ENCODE measurements at regions not wholly inside any gene's neighbourhood (a gene's known extent, or its start where the extent isn't known, plus 50 kb on each side); places are given as distances from the start of the nearest gene placed in this dataset.

DNA sequence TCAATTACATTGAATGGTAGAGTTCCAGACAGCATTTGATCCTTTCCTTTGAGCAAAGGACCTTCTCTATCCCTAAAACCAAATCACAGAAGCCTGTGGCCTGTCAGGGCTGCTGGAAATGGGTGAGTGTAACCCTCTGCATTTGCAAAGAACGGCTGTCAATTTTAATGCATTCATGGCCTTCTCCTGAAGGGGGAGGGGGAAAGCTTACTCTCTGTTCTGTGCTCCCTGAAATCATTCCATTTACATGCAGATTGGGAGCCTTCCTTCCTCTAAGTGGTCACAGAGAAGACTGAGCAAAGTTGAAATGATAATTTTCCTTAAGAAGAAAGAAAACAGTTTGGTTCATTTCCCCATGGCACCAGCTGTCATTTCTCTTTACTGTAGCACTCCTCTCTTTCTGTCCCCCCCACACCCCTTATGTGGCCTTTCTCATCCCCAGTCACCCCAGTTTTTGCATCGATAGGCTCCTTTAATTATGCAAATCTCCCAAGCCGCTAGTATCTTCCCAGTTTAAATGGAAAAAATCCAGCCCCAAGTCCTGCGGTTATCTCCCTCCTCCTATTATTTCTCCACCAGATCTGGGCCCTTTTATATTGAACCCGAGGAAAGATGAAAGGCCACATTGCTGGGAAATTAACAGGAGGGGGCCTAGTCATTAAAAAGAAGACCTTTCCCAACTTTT lies 109.4 kb upstream of the KIRREL3 start:
- H3K4me2 ChIP-seq (ENCODE audit: low read length), result peak overlapping the region; percentile 38
- H3K36me3 ChIP-seq (ENCODE audit: insufficient read depth, low read length), result no peaks in the 10 kb centered on the region
- no peak overlapping the region for H2AFZ ChIP-seq (ENCODE audit: low read depth, low read length)
- H3F3A ChIP-seq (ENCODE audit: insufficient read depth, low read length, poor library complexity, severe bottlenecking), result no peaks in the 10 kb centered on the region
- peak overlapping the region; percentile 68 for H3K27ac ChIP-seq (ENCODE audit: low read length)
- H3K4me3 ChIP-seq (ENCODE audit: low read length), result peak overlapping the region; percentile 16
- peak overlapping the region; percentile 22 for H3K9ac ChIP-seq (ENCODE audit: low read length)
- no peaks in the 10 kb centered on the region for H4K20me1 ChIP-seq (ENCODE audit: insufficient read depth)
- H3K27me3 ChIP-seq (ENCODE audit: insufficient read depth, low read depth, low read length), result no peaks in the 10 kb centered on the region
- no peaks in the 10 kb centered on the region for H3K9me2 ChIP-seq (ENCODE audit: insufficient read depth, low read length)
- no peaks in the 10 kb centered on the region for H3K9me3 ChIP-seq (ENCODE audit: low read length)
- TF ChIP-seq RAD21 (conservative IDR thresholded peaks at IDR 0.05), result peak; percentile 11
- TF ChIP-seq POLR2AphosphoS5 (IDR thresholded peaks at IDR 0.05), result no peak
- TF ChIP-seq, protein P1, sequence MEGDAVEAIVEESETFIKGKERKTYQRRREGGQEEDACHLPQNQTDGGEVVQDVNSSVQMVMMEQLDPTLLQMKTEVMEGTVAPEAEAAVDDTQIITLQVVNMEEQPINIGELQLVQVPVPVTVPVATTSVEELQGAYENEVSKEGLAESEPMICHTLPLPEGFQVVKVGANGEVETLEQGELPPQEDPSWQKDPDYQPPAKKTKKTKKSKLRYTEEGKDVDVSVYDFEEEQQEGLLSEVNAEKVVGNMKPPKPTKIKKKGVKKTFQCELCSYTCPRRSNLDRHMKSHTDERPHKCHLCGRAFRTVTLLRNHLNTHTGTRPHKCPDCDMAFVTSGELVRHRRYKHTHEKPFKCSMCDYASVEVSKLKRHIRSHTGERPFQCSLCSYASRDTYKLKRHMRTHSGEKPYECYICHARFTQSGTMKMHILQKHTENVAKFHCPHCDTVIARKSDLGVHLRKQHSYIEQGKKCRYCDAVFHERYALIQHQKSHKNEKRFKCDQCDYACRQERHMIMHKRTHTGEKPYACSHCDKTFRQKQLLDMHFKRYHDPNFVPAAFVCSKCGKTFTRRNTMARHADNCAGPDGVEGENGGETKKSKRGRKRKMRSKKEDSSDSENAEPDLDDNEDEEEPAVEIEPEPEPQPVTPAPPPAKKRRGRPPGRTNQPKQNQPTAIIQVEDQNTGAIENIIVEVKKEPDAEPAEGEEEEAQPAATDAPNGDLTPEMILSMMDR (IDR thresholded peaks at IDR 0.05; ENCODE audit: poor library complexity, severe bottlenecking), result no peak
- TF ChIP-seq TAF1 (IDR thresholded peaks at IDR 0.05; ENCODE audit: low read depth), result no peak
- TF ChIP-seq, protein P2, sequence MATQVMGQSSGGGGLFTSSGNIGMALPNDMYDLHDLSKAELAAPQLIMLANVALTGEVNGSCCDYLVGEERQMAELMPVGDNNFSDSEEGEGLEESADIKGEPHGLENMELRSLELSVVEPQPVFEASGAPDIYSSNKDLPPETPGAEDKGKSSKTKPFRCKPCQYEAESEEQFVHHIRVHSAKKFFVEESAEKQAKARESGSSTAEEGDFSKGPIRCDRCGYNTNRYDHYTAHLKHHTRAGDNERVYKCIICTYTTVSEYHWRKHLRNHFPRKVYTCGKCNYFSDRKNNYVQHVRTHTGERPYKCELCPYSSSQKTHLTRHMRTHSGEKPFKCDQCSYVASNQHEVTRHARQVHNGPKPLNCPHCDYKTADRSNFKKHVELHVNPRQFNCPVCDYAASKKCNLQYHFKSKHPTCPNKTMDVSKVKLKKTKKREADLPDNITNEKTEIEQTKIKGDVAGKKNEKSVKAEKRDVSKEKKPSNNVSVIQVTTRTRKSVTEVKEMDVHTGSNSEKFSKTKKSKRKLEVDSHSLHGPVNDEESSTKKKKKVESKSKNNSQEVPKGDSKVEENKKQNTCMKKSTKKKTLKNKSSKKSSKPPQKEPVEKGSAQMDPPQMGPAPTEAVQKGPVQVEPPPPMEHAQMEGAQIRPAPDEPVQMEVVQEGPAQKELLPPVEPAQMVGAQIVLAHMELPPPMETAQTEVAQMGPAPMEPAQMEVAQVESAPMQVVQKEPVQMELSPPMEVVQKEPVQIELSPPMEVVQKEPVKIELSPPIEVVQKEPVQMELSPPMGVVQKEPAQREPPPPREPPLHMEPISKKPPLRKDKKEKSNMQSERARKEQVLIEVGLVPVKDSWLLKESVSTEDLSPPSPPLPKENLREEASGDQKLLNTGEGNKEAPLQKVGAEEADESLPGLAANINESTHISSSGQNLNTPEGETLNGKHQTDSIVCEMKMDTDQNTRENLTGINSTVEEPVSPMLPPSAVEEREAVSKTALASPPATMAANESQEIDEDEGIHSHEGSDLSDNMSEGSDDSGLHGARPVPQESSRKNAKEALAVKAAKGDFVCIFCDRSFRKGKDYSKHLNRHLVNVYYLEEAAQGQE (IDR thresholded peaks at IDR 0.05; ENCODE audit: borderline replicate concordance), result no peak
- TF ChIP-seq EZH2 (IDR thresholded peaks at IDR 0.05; ENCODE audit: borderline replicate concordance, insufficient read depth, low read length, poor library complexity, severe bottlenecking), result no peak
- TF ChIP-seq MXI1 (conservative IDR thresholded peaks at IDR 0.05; ENCODE audit: poor library complexity, severe bottlenecking), result no peak
- TF ChIP-seq SMC3 (conservative IDR thresholded peaks at IDR 0.05; ENCODE audit: poor library complexity), result no peak
- TF ChIP-seq EP300 (conservative IDR thresholded peaks at IDR 0.05; ENCODE audit: poor library complexity, severe bottlenecking), result peak; percentile 31
- no peaks in the 10 kb centered on the region for H3K79me2 ChIP-seq (replicated peaks; ENCODE audit: insufficient read depth, low read length)

DNA sequence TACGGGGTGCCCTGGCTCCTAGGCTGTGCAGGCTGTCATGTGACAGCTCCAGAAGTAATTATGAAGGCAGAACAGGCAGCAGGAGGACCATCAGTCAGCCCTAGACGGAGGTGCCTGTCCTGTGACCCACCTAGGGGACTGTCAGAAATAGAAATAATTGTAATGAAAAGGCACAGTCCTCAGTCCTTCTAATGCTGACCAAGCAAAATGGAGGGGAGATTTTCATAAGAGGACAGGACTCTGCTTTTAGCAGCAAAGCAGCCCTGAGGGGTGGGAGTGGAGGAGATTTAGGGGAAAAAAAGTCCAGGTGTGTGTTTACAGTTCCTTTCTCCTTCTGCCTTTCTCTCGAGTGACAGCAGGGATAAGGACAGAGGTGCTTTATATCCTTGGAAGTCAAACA lies 108.3 kb upstream of the KIRREL3 start:
- no peak overlapping the region for H3K9ac ChIP-seq (ENCODE audit: low read length)
- H3K27me3 ChIP-seq (ENCODE audit: insufficient read depth, low read depth, low read length), result no peaks in the 10 kb centered on the region
- H3K9me3 ChIP-seq (ENCODE audit: low read length), result no peaks in the 10 kb centered on the region
- no peaks in the 10 kb centered on the region for H3K36me3 ChIP-seq (ENCODE audit: insufficient read depth, low read length)
- no peaks in the 10 kb centered on the region for H4K20me1 ChIP-seq (ENCODE audit: insufficient read depth)
- no peaks in the 10 kb centered on the region for H3K9me2 ChIP-seq (ENCODE audit: insufficient read depth, low read length)
- no peak overlapping the region for H3K4me2 ChIP-seq (ENCODE audit: low read length)
- H3K27ac ChIP-seq (ENCODE audit: low read length), result peak overlapping the region; percentile 68
- H3F3A ChIP-seq (ENCODE audit: insufficient read depth, low read length, poor library complexity, severe bottlenecking), result no peaks in the 10 kb centered on the region
- TF ChIP-seq, protein P1 (IDR thresholded peaks at IDR 0.05; ENCODE audit: poor library complexity, severe bottlenecking), result no peak
- no peak for TF ChIP-seq RAD21 (conservative IDR thresholded peaks at IDR 0.05)
- no peak for TF ChIP-seq SMC3 (conservative IDR thresholded peaks at IDR 0.05; ENCODE audit: poor library complexity)
- TF ChIP-seq EP300 (conservative IDR thresholded peaks at IDR 0.05; ENCODE audit: poor library complexity, severe bottlenecking), result no peak
- TF ChIP-seq EZH2 (IDR thresholded peaks at IDR 0.05; ENCODE audit: borderline replicate concordance, insufficient read depth, low read length, poor library complexity, severe bottlenecking), result no peak
- TF ChIP-seq TAF1 (IDR thresholded peaks at IDR 0.05; ENCODE audit: low read depth), result no peak
- TF ChIP-seq POLR2AphosphoS5 (IDR thresholded peaks at IDR 0.05), result no peak
- no peak for TF ChIP-seq MXI1 (conservative IDR thresholded peaks at IDR 0.05; ENCODE audit: poor library complexity, severe bottlenecking)
- TF ChIP-seq, protein P2 (IDR thresholded peaks at IDR 0.05; ENCODE audit: borderline replicate concordance), result no peak
- H3K4me3 ChIP-seq (ENCODE audit: low read length), result no peak overlapping the region
- no peaks in the 10 kb centered on the region for H3K79me2 ChIP-seq (replicated peaks; ENCODE audit: insufficient read depth, low read length)
- no peak overlapping the region for H2AFZ ChIP-seq (ENCODE audit: low read depth, low read length)
